Fibroblast of mammary gland (primary cell): ENCODE measurements at regions not wholly inside any gene's neighbourhood (a gene's known extent, or its start where the extent isn't known, plus 50 kb on each side); places are given as distances from the start of the nearest gene placed in this dataset.

Experiments used
- DNase-seq: peaks from one replicate; pipeline ENCODE4 v3.0.0-alpha.2; 2010; ENCODE audit warnings: low read depth
- H3K4me3 ChIP-seq: 2 replicates; pipeline ENCODE4 v1.5.1; 2011; ENCODE audit warnings: low read depth, mild to moderate bottlenecking, low read length, moderate library complexity; ENCODE audit not compliant: control insufficient read depth
- TF ChIP-seq, protein P1 (sequence below): conservative IDR thresholded peaks from 2 replicates; pipeline ENCODE4 v1.5.1; 2011; ENCODE audit warnings: low read depth, low read length, inconsistent platforms; ENCODE audit not compliant: control insufficient read depth, insufficient read depth

DNA sequence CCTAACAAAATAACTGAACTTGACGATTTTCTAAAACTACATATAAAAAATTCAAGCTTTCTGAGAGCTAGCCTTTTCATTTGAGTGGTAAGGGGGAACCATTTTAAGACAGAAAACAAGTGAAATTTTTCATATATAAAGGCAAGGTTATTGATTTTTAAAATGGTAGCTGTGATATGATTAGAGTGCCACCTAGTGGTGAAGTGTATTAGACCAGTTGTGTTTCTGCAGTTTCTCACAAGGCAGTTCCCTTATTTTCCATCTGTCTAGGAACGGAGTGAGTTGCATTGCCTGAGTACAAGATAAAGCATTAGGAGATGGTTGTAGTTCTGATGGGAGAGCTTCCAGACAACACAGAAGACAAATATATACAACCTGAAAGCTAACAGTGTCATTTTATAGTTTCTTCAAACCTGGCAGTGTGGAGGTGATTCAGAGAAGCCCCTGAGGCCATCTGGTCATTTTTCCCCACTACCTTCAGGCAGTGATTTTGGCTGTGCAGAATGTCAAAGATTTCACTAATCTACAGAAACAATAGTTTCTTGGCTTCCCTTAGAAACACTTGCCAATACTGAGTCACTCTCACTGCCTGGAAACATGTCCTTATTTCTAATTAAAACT lies 180.8 kb downstream of the C12orf50 start:
- TF ChIP-seq, protein P1, sequence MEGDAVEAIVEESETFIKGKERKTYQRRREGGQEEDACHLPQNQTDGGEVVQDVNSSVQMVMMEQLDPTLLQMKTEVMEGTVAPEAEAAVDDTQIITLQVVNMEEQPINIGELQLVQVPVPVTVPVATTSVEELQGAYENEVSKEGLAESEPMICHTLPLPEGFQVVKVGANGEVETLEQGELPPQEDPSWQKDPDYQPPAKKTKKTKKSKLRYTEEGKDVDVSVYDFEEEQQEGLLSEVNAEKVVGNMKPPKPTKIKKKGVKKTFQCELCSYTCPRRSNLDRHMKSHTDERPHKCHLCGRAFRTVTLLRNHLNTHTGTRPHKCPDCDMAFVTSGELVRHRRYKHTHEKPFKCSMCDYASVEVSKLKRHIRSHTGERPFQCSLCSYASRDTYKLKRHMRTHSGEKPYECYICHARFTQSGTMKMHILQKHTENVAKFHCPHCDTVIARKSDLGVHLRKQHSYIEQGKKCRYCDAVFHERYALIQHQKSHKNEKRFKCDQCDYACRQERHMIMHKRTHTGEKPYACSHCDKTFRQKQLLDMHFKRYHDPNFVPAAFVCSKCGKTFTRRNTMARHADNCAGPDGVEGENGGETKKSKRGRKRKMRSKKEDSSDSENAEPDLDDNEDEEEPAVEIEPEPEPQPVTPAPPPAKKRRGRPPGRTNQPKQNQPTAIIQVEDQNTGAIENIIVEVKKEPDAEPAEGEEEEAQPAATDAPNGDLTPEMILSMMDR = peak; percentile 82
- no peak overlapping the region for H3K4me3 ChIP-seq
- peak; percentile 72 for DNase-seq

DNA sequence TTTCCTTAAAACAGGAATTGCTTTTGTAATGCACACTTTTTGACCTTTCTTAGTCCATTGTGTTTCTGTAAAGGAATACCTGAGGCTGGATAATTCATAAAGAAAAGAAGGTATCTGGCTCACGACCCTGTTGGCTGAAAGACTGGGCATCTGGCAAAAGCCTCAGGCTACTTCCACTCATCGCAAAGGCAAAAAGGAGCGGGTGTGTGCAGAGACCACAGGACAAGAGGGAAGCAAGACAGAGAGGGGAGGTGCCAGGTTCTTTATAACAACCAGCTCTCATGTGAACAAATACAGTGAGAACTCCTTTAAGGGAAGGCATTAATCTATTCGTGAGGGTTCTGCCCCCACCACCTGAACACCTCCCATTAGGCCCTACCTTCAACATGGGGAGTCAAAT lies 182.1 kb downstream of the C12orf50 start:
- no peak for DNase-seq
- H3K4me3 ChIP-seq = no peak overlapping the region
- TF ChIP-seq, protein P1 = no peak

- no peak for DNase-seq
- no peak overlapping the region for H3K4me3 ChIP-seq
- TF ChIP-seq, protein P1 = no peak
Observed at GRCh38 chr12:87846045-87846444, 183.2 kb downstream of the C12orf50 start.

GRCh38 chr12:87841935-87842334 lies 187.3 kb downstream of the C12orf50 start:
- H3K4me3 ChIP-seq = no peak overlapping the region
- TF ChIP-seq, protein P1 = no peak
- DNase-seq = no peak

- H3K4me3 ChIP-seq = no peak overlapping the region
- DNase-seq = no peak
- TF ChIP-seq, protein P1 = no peak
Observed at GRCh38 chr12:87836190-87836589, 193.0 kb downstream of the C12orf50 start.

DNA sequence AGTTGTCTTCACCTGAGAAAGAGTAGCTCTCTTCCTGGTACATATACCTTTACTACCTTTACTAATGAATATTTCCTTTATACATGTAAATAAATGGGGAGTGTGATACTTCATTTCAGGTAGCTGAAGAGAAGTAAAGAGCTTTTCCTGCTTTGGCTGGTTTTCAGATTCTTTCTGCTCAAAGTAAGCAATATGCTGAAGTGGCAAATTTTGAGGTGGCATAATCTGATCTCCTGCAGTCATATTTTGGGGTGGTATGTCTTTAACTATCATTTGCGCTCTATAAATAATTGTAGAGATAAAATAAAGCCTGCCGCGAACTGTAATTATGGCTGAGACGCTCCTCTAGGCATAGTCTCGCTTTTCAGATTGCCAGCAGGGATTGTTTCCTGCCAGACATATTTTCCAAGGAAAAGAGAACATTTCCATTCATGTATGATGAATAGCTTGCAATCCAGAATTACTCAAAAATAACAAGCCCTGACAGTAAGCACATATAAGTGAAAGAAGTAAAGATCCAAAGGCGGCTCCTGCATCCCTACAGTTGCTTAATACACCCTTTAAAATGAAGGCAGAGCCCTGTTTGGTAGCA lies 200.7 kb downstream of the C12orf50 start:
- no peak for DNase-seq
- no peak overlapping the region for H3K4me3 ChIP-seq
- TF ChIP-seq, protein P1 = no peak
